Rectal smooth muscle tissue (tissue), 1 donor: ENCODE measurements at regions not wholly inside any gene's neighbourhood (a gene's known extent, or its start where the extent isn't known, plus 50 kb on each side); places are given as distances from the start of the nearest gene placed in this dataset.

ENCODE experiments used
- H3K27ac ChIP-seq: one replicate; pipeline ENCODE4 v1.7.0; 2013; ENCODE audit warnings: low read depth, low read length, inconsistent platforms
- H3K27me3 ChIP-seq: one replicate; pipeline ENCODE4 v1.7.0; 2013; ENCODE audit warnings: low read length; ENCODE audit not compliant: control insufficient read depth, insufficient read depth
- H3K36me3 ChIP-seq: one replicate; pipeline ENCODE4 v1.7.0; 2013; ENCODE audit warnings: low read length; ENCODE audit not compliant: control insufficient read depth, insufficient read depth
- H3K4me1 ChIP-seq: one replicate; pipeline ENCODE4 v1.7.0; 2013; ENCODE audit warnings: low read length; ENCODE audit not compliant: control insufficient read depth, insufficient read depth
- H3K4me3 ChIP-seq: one replicate; pipeline ENCODE4 v1.7.0; 2013; ENCODE audit warnings: low read length
- H3K9ac ChIP-seq: one replicate; pipeline ENCODE4 v1.7.0; 2013; ENCODE audit warnings: low read length

- Histone ChIP-seq H3K27me3 (no peaks in the 10 kb centered on the region), H3K27ac (no peak overlapping the region), H3K4me1 (no peaks in the 10 kb centered on the region), H3K36me3 (no peaks in the 10 kb centered on the region), H3K4me3 (no peak overlapping the region), H3K9ac (no peak overlapping the region)
These were observed 508.2 kb upstream of the JAG1 start for GRCh38 chr20:11181966-11182365.

- H3K27ac ChIP-seq, result no peak overlapping the region
- no peaks in the 10 kb centered on the region for H3K27me3 ChIP-seq
- H3K4me1 ChIP-seq, result no peaks in the 10 kb centered on the region
- no peak overlapping the region for H3K4me3 ChIP-seq
- H3K9ac ChIP-seq, result no peak overlapping the region
- no peaks in the 10 kb centered on the region for H3K36me3 ChIP-seq
These were observed 508.9 kb upstream of the JAG1 start for GRCh38 chr20:11182720-11183119.

- H3K4me1 ChIP-seq, result no peaks in the 10 kb centered on the region
- H3K9ac ChIP-seq, result no peak overlapping the region
- no peaks in the 10 kb centered on the region for H3K36me3 ChIP-seq
- H3K27me3 ChIP-seq, result no peaks in the 10 kb centered on the region
- no peak overlapping the region for H3K27ac ChIP-seq
- H3K4me3 ChIP-seq, result no peak overlapping the region
These were observed 512.7 kb upstream of the JAG1 start for GRCh38 chr20:11186301-11187008.

GRCh38 chr20:11188843-11189603 lies 515.2 kb upstream of the JAG1 start:
- no peaks in the 10 kb centered on the region for H3K27me3 ChIP-seq
- H3K27ac ChIP-seq, result no peak overlapping the region
- H3K4me1 ChIP-seq, result no peaks in the 10 kb centered on the region
- H3K9ac ChIP-seq, result no peak overlapping the region
- no peak overlapping the region for H3K4me3 ChIP-seq
- no peaks in the 10 kb centered on the region for H3K36me3 ChIP-seq

- no peaks in the 10 kb centered on the region for H3K36me3 ChIP-seq
- H3K27ac ChIP-seq, result no peak overlapping the region
- no peaks in the 10 kb centered on the region for H3K4me1 ChIP-seq
- H3K27me3 ChIP-seq, result no peaks in the 10 kb centered on the region
- H3K9ac ChIP-seq, result no peak overlapping the region
- no peak overlapping the region for H3K4me3 ChIP-seq
These were observed 516.9 kb upstream of the JAG1 start for GRCh38 chr20:11190741-11191140.

- H3K4me1 ChIP-seq, result no peaks in the 10 kb centered on the region
- no peaks in the 10 kb centered on the region for H3K27me3 ChIP-seq
- H3K27ac ChIP-seq, result no peak overlapping the region
- no peaks in the 10 kb centered on the region for H3K36me3 ChIP-seq
- no peak overlapping the region for H3K9ac ChIP-seq
- no peak overlapping the region for H3K4me3 ChIP-seq
These were observed 518.3 kb upstream of the JAG1 start for GRCh38 chr20:11192106-11192505.

- H3K27ac ChIP-seq, result no peak overlapping the region
- no peaks in the 10 kb centered on the region for H3K36me3 ChIP-seq
- no peaks in the 10 kb centered on the region for H3K4me1 ChIP-seq
- no peak overlapping the region for H3K9ac ChIP-seq
- no peak overlapping the region for H3K4me3 ChIP-seq
- no peaks in the 10 kb centered on the region for H3K27me3 ChIP-seq
These were observed 519.4 kb upstream of the JAG1 start for GRCh38 chr20:11193241-11193640.

GRCh38 chr20:11195169-11195568 lies 521.4 kb upstream of the JAG1 start:
- Histone ChIP-seq H3K27ac (no peak overlapping the region), H3K4me1 (no peaks in the 10 kb centered on the region), H3K4me3 (no peak overlapping the region), H3K9ac (no peak overlapping the region), H3K27me3 (no peaks in the 10 kb centered on the region), H3K36me3 (no peaks in the 10 kb centered on the region)

GRCh38 chr20:11195899-11196558 lies 522.2 kb upstream of the JAG1 start:
- no peaks in the 10 kb centered on the region for H3K27me3 ChIP-seq
- H3K4me1 ChIP-seq, result no peaks in the 10 kb centered on the region
- H3K27ac ChIP-seq, result no peak overlapping the region
- no peak overlapping the region for H3K4me3 ChIP-seq
- H3K9ac ChIP-seq, result no peak overlapping the region
- H3K36me3 ChIP-seq, result no peaks in the 10 kb centered on the region

GRCh38 chr20:11197851-11198250 lies 524.1 kb upstream of the JAG1 start:
- no peaks in the 10 kb centered on the region for H3K36me3 ChIP-seq
- no peaks in the 10 kb centered on the region for H3K4me1 ChIP-seq

GRCh38 chr20:11200423-11200822 lies 526.6 kb upstream of the JAG1 start:
- no peaks in the 10 kb centered on the region for H3K27me3 ChIP-seq
- H3K27ac ChIP-seq, result no peak overlapping the region
- H3K4me3 ChIP-seq, result no peak overlapping the region
- no peak overlapping the region for H3K9ac ChIP-seq
- no peaks in the 10 kb centered on the region for H3K36me3 ChIP-seq
- H3K4me1 ChIP-seq, result no peaks in the 10 kb centered on the region

More at GRCh38 chr20:11197851-11198250, 524.1 kb upstream of the JAG1 start:
- H3K4me3 ChIP-seq, result no peak overlapping the region
- no peak overlapping the region for H3K27ac ChIP-seq
- no peak overlapping the region for H3K9ac ChIP-seq
- H3K27me3 ChIP-seq, result no peaks in the 10 kb centered on the region

GRCh38 chr20:11204926-11205768 lies 531.3 kb upstream of the JAG1 start:
- H3K27ac ChIP-seq, result no peak overlapping the region
- no peaks in the 10 kb centered on the region for H3K36me3 ChIP-seq
- no peaks in the 10 kb centered on the region for H3K27me3 ChIP-seq
- H3K4me1 ChIP-seq, result no peaks in the 10 kb centered on the region
- H3K9ac ChIP-seq, result no peak overlapping the region
- H3K4me3 ChIP-seq, result no peak overlapping the region
